SJSA1 (cell line): ENCODE measurements at regions not wholly inside any gene's neighbourhood (a gene's known extent, or its start where the extent isn't known, plus 50 kb on each side); places are given as distances from the start of the nearest gene placed in this dataset.
"Not testable (repeated sequence)": the region's sequence is repeated elsewhere in the genome, so short reads cannot be mapped to it uniquely, and the experiment has no call there.

ENCODE experiments used
- DNase-seq, 2 experiments: peaks; one replicate each; pipeline ENCODE4 v3.0.0-alpha.2; 2015 to 2020; ENCODE audit warnings: low spot score in 2 of 2, low read depth in 1 of 2
- H3K27ac ChIP-seq: fragments of 250-450 bp; sonication (Bioruptor Pico); 2 replicates; pipeline ENCODE4 v1.5.1; 2020; ENCODE audit warnings: mild to moderate bottlenecking, moderate library complexity
- H3K27me3 ChIP-seq: fragments of 250-450 bp; sonication (Bioruptor Pico); replicated peaks from 2 replicates; pipeline ENCODE4 v1.5.1; 2020; ENCODE audit warnings: mild to moderate bottlenecking, moderate library complexity
- H3K36me3 ChIP-seq: fragments of 250-450 bp; sonication (Bioruptor Pico); 2 replicates; pipeline ENCODE4 v1.5.1; 2020; ENCODE audit warnings: mild to moderate bottlenecking
- H3K4me1 ChIP-seq: fragments of 250-450 bp; sonication (Bioruptor Pico); replicated peaks from 2 replicates; pipeline ENCODE4 v1.6.1; 2021; ENCODE audit warnings: mild to moderate bottlenecking
- H3K4me3 ChIP-seq: fragments of 250-450 bp; sonication (Bioruptor Pico); 2 replicates; pipeline ENCODE4 v1.5.1; 2020; ENCODE audit warnings: mild to moderate bottlenecking
- H3K9me3 ChIP-seq: fragments of 250-450 bp; sonication (Bioruptor Pico); replicated peaks from 2 replicates; pipeline ENCODE4 v1.5.1; 2020; ENCODE audit warnings: mild to moderate bottlenecking

DNA sequence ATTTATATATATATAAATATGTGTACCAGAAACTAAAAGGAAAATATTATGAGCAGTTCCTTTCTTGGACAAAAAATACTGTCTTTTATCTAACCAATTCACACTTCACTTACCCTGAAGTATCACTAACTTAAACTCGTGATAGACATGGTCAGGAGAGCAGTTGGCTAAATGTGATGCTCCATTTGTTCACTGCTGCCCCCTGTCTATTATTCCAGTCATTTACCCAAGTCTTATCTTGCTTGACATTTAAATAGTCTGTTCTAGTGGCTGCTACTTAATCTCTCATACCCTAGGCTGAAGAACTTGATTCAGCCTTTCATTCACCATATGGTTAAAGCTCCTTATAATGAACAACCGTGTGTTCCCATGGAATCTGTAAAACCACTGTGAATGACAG, 789.6 kb upstream of the EYS start:
- no peak for DNase-seq
- no peak overlapping the region for H3K27ac ChIP-seq

GRCh38 chr6:66494643-66495042, 787.6 kb upstream of the EYS start:
- H3K27ac ChIP-seq, DNase-seq, H3K27me3 ChIP-seq, H3K4me1 ChIP-seq, H3K36me3 ChIP-seq, H3K4me3 ChIP-seq, H3K9me3 ChIP-seq: not testable (repeated sequence)

More for the DNA sequence above, 789.6 kb upstream of the EYS start:
- Histone ChIP-seq H3K4me1 (no peaks in the 10 kb centered on the region), H3K27me3 (no peaks in the 10 kb centered on the region), H3K9me3 (no peaks in the 10 kb centered on the region), H3K36me3 (no peaks in the 10 kb centered on the region), H3K4me3 (no peak overlapping the region)

GRCh38 chr6:66489269-66489987, 782.4 kb upstream of the EYS start:
- no peak overlapping the region for H3K27ac ChIP-seq
- H3K4me3 ChIP-seq, result no peak overlapping the region
- no peaks in the 10 kb centered on the region for H3K27me3 ChIP-seq
- no peak for DNase-seq
- no peaks in the 10 kb centered on the region for H3K36me3 ChIP-seq
- H3K9me3 ChIP-seq, result no peaks in the 10 kb centered on the region; the same call in 1 of the 2 replicates
- H3K4me1 ChIP-seq, result no peaks in the 10 kb centered on the region

DNA sequence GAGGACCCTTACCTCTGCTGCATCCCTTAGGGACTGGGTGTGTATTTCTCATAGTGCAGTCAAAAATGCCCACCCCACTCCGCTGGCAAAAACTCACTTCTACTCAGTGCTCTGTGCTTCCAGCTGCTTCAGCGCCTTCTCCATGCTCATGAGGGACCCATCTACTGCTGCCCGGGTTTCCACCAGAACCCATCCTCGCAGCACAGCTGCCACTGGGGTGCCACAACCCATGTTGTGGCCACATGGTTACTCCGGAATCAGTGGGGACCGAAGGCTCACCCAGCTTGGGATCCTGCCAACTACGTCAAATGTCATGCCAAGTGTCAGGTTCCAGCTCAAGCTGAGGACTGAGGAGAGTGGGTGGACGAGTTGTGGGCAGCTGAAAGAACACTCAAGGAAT, 774.2 kb upstream of the EYS start:
- Histone ChIP-seq H3K9me3 (no peaks in the 10 kb centered on the region; the same call in none of the 2 replicates), H3K36me3 (no peaks in the 10 kb centered on the region), H3K4me1 (no peaks in the 10 kb centered on the region), H3K4me3 (no peak overlapping the region), H3K27me3 (no peaks in the 10 kb centered on the region), H3K27ac (no peak overlapping the region)
- no peak for DNase-seq

GRCh38 chr6:66478705-66479104, 771.7 kb upstream of the EYS start:
- H3K27ac ChIP-seq, result no peak overlapping the region
- no peaks in the 10 kb centered on the region for H3K27me3 ChIP-seq
- H3K4me3 ChIP-seq, result no peak overlapping the region
- no peaks in the 10 kb centered on the region for H3K36me3 ChIP-seq
- no peaks in the 10 kb centered on the region for H3K4me1 ChIP-seq
- no peak for DNase-seq
- H3K9me3 ChIP-seq, result no peaks in the 10 kb centered on the region; the same call in 1 of the 2 replicates

DNA sequence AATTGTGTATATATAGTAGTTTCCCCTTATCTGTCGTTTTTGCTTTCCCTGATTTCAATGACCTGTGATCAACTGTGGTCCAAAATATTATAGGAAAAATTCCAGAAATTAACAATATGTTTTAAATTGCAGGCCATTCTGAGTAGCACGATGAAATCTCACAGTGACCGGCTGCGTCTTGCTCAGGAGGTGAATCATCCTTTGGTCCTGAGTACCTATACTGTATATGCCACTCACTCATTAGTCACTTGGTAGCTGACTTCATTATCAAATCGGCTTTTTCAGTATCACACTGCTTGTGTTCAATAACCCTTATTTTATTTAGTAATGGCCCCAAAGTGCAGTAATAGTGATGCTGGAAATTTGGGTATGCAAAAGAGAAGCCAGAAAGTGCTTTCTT, 728.3 kb upstream of the EYS start:
- 0 out of 2 replicates have a peak, but pooled peaks cover 3% of the 10 kb centered on the region for H3K9me3 ChIP-seq
- no peak overlapping the region for H3K4me3 ChIP-seq
- H3K27me3 ChIP-seq, result no peaks in the 10 kb centered on the region
- H3K27ac ChIP-seq, result no peak overlapping the region
- no peaks in the 10 kb centered on the region for H3K4me1 ChIP-seq
- DNase-seq, result no peak
- no peaks in the 10 kb centered on the region for H3K36me3 ChIP-seq

DNA sequence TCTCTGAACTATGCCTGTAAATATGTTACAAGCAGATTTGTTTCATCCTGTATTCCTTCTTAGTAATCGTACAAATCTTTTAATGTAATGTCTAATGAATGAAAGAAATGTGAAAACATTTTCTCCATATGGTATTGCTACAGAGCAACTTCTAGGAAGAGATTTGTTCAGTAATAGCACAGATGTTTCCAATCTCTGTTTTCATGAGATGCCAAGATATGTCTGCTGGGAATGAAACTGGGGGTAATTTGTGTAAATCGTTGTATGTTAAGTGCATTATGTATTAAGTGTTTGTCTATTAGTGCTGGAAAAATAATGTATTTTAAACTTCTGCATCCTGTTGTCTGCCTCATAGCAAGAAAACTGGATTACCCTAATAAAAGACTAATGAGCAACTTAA, 722.2 kb upstream of the EYS start:
- DNase-seq, result no peak
- no peaks in the 10 kb centered on the region for H3K36me3 ChIP-seq
- no peaks in the 10 kb centered on the region for H3K27me3 ChIP-seq
- H3K4me3 ChIP-seq, result no peak overlapping the region
- 0 out of 2 replicates have a peak, but pooled peaks cover 3% of the 10 kb centered on the region for H3K9me3 ChIP-seq
- no peaks in the 10 kb centered on the region for H3K4me1 ChIP-seq
- no peak overlapping the region for H3K27ac ChIP-seq

GRCh38 chr6:66423047-66423446, 716.0 kb upstream of the EYS start:
- Histone ChIP-seq H3K36me3 (no peaks in the 10 kb centered on the region), H3K27ac (no peak overlapping the region), H3K9me3 (no peaks in the 10 kb centered on the region), H3K27me3 (no peaks in the 10 kb centered on the region), H3K4me1 (no peaks in the 10 kb centered on the region), H3K4me3 (no peak overlapping the region)
- no peak for DNase-seq

- Histone ChIP-seq H3K27ac (no peak overlapping the region), H3K9me3 (no peaks in the 10 kb centered on the region), H3K4me3 (no peak overlapping the region), H3K27me3 (no peaks in the 10 kb centered on the region), H3K36me3 (no peaks in the 10 kb centered on the region), H3K4me1 (no peaks in the 10 kb centered on the region)
- no peak for DNase-seq
Measured at GRCh38 chr6:66421570-66421969, 714.5 kb upstream of the EYS start.

GRCh38 chr6:66418906-66419305, 711.9 kb upstream of the EYS start:
- H3K9me3 ChIP-seq, result no peaks in the 10 kb centered on the region
- H3K27me3 ChIP-seq, result no peaks in the 10 kb centered on the region
- DNase-seq, result no peak
- H3K27ac ChIP-seq, result no peak overlapping the region
- no peak overlapping the region for H3K4me3 ChIP-seq
- no peaks in the 10 kb centered on the region for H3K4me1 ChIP-seq
- H3K36me3 ChIP-seq, result no peaks in the 10 kb centered on the region

DNA sequence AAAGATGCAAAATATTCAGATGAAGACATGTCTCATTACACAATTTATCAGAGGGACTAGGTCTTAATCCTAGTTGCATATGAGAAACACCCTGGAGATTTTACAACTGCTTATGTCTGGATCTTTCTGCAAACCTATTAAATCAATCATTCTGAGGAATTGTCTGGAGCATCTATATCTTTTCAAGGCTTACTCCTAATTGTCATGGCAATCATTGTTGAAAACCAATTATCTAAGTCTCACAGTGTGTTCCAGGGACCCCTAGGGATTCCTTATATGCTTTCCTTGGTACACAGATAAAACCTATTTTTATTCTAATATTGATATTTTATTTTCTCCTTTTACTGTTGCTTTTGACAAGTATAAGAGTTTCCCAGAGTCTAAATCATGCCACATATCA, 696.9 kb upstream of the EYS start:
- no peak for DNase-seq
- Histone ChIP-seq H3K36me3 (no peaks in the 10 kb centered on the region), H3K9me3 (0 out of 2 replicates have a peak, but pooled peaks cover 3% of the 10 kb centered on the region), H3K4me3 (no peak overlapping the region), H3K27ac (no peak overlapping the region), H3K27me3 (no peaks in the 10 kb centered on the region), H3K4me1 (no peaks in the 10 kb centered on the region)

DNA sequence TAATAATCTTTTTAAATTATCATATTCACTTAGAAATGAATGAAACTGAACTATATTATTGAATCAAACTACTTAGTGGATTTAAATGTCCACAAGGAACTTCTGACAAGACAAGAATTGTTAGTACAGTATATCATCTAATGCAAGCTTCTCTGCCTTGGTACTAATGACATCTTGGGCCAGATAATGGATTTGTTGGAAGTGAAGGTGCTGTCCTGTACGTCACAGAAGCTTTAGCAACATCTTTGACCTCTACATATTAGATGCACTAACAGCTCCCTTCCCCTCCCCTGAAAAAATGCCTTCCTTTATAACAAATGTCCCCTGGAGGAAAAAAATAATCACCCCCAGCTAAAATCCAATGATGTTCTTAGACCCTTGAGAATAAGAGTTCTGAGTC, 695.8 kb upstream of the EYS start:
- Histone ChIP-seq H3K4me1 (no peaks in the 10 kb centered on the region), H3K4me3 (no peak overlapping the region), H3K27me3 (no peaks in the 10 kb centered on the region), H3K9me3 (0 out of 2 replicates have a peak, but pooled peaks cover 3% of the 10 kb centered on the region), H3K36me3 (no peaks in the 10 kb centered on the region), H3K27ac (no peak overlapping the region)
- DNase-seq, result no peak

GRCh38 chr6:66396549-66396948, 689.5 kb upstream of the EYS start:
- Histone ChIP-seq H3K36me3 (no peaks in the 10 kb centered on the region), H3K27me3 (no peaks in the 10 kb centered on the region), H3K27ac (no peak overlapping the region), H3K4me3 (no peak overlapping the region), H3K9me3 (0 out of 2 replicates have a peak, but pooled peaks cover 3% of the 10 kb centered on the region), H3K4me1 (no peaks in the 10 kb centered on the region)
- DNase-seq, result no peak

- no peaks in the 10 kb centered on the region for H3K27me3 ChIP-seq
- no peak overlapping the region for H3K4me3 ChIP-seq
- no peak for DNase-seq
- H3K4me1 ChIP-seq, result no peaks in the 10 kb centered on the region
- H3K9me3 ChIP-seq, result 0 out of 2 replicates have a peak, but pooled peaks cover 3% of the 10 kb centered on the region
- H3K36me3 ChIP-seq, result no peaks in the 10 kb centered on the region
- H3K27ac ChIP-seq, result no peak overlapping the region
Measured at GRCh38 chr6:66396145-66396544, 689.1 kb upstream of the EYS start.

- H3K27me3 ChIP-seq, result no peaks in the 10 kb centered on the region
- no peaks in the 10 kb centered on the region for H3K36me3 ChIP-seq
- no peak overlapping the region for H3K4me3 ChIP-seq
- 0 out of 2 replicates have a peak, but pooled peaks cover 3% of the 10 kb centered on the region for H3K9me3 ChIP-seq
- DNase-seq, result no peak
- H3K4me1 ChIP-seq, result no peaks in the 10 kb centered on the region
- no peak overlapping the region for H3K27ac ChIP-seq
Measured at GRCh38 chr6:66390393-66390792, 683.4 kb upstream of the EYS start.
